K562 (cell line): ENCODE measurements at regions not wholly inside any gene's neighbourhood (a gene's known extent, or its start where the extent isn't known, plus 50 kb on each side); places are given as distances from the start of the nearest gene placed in this dataset.

Source experiments
- ATAC-seq: fragments of 200-7000 bp; cut with Tn5 transposase; 3 replicates; pipeline ENCODE4 v1.9.1; 2020; ENCODE audit warnings: moderate library complexity
- BruUV-seq: library from RNA; stranded (reverse); fragments of 400-500 nt; replicated peaks from 2 replicates; lab custom pipeline; 2021; lab: Mats Ljungman, UMichigan
- CTCF ChIA-PET: fragments of 300-600 bp; formaldehyde crosslinking; extraction: SDS; loops from one replicate; lab custom pipeline; 2021; ENCODE audit warnings: low intra/inter-chr PET ratio; lab: Yijun Ruan, JAX
- POLR2A ChIA-PET: fragments of 300-600, 350-650 bp; sonication (Branson Sonifier 250); formaldehyde crosslinking; extraction: SDS; loops from one replicate; lab custom pipeline; 2021; ENCODE audit warnings: antibody characterized with exemption, inconsistent platforms; lab: Yijun Ruan, JAX
- DNase-seq, 4 experiments: peaks; one replicate each; pipeline versions ENCODE4 v3.0.0 to v3.0.0-alpha.2; 2011 to 2018; ENCODE audit warnings: low spot score in 3 of 4, mixed read lengths in 3 of 4; ENCODE audit errors: extremely low read depth in 1 of 4
- FAIRE-seq: peaks from 2 replicates; lab custom pipeline; 2011; peaks lifted over from hg19 to GRCh38; lab: Jason Lieb, UNC
- H2AFZ ChIP-seq: 2 replicates; pipeline ENCODE4 v1.6.0; 2011; ENCODE audit warnings: low read depth, low read length, control low read depth, inconsistent platforms
- H3K27ac ChIP-seq: fragments of 200-600 bp; 3 replicates; pipeline ENCODE4 v1.8.0; 2011; ENCODE audit warnings: low read depth, mild to moderate bottlenecking, control low read depth, inconsistent platforms, low read length, moderate library complexity, mixed read lengths; ENCODE audit errors: extremely low read depth
- H3K27me3 ChIP-seq, 2 experiments: fragments of 300-600 bp in 1 of 2; 2 replicates in 1 of 2; 3 replicates in 1 of 2; pipeline versions ENCODE4 v1.6.0 to v1.8.0; 2011; ENCODE audit warnings: inconsistent platforms in 2 of 2, low read length in 2 of 2, mild to moderate bottlenecking in 1 of 2, mixed read lengths in 1 of 2, moderate library complexity in 1 of 2; ENCODE audit not compliant: control insufficient read depth in 2 of 2, insufficient read depth in 2 of 2
- H3K36me3 ChIP-seq: fragments of 300-600 bp; 3 replicates; pipeline ENCODE4 v1.8.0; 2011; ENCODE audit warnings: mild to moderate bottlenecking, low read length, inconsistent platforms; ENCODE audit not compliant: control insufficient read depth, insufficient read depth
- H3K4me1 ChIP-seq, 2 experiments: fragments of 200-600 bp in 1 of 2; replicated peaks in 1 of 2; 2 replicates in 1 of 2; 3 replicates in 1 of 2; pipeline versions ENCODE4 v1.5.1 to v1.8.0; 2011; ENCODE audit warnings: inconsistent platforms in 2 of 2, low read length in 2 of 2, mild to moderate bottlenecking in 1 of 2, mixed read lengths in 1 of 2, moderate library complexity in 1 of 2; ENCODE audit not compliant: control insufficient read depth in 2 of 2, insufficient read depth in 2 of 2
- H3K4me2 ChIP-seq: 2 replicates; pipeline ENCODE4 v1.6.1; 2011; ENCODE audit warnings: low read length, control low read depth, inconsistent platforms, mixed read lengths; ENCODE audit not compliant: insufficient read depth
- H3K4me3 ChIP-seq: fragments of 200-600 bp; sonication (generic), shearing (Covaris generic); 2 replicates; pipeline ENCODE4 v1.5.1; 2016; ENCODE audit warnings: control low read depth, inconsistent platforms
- H3K79me2 ChIP-seq: fragments of 200-600 bp; 3 replicates; pipeline ENCODE4 v1.8.0; 2011; ENCODE audit warnings: low read length, inconsistent platforms; ENCODE audit not compliant: control insufficient read depth, insufficient read depth
- H3K9ac ChIP-seq, 2 experiments: 2 replicates each; pipeline versions ENCODE4 v1.6.0 to v1.6.1; 2011; ENCODE audit warnings: low read depth in 2 of 2, low read length in 2 of 2, control low read depth in 1 of 2, inconsistent platforms in 1 of 2, mild to moderate bottlenecking in 1 of 2, mixed read lengths in 1 of 2; ENCODE audit not compliant: insufficient read depth in 1 of 2
- H3K9me1 ChIP-seq: one replicate; pipeline ENCODE4 v1.6.0; 2011; ENCODE audit warnings: inconsistent platforms, mild to moderate bottlenecking, low read length, moderate library complexity; ENCODE audit not compliant: control insufficient read depth, insufficient read depth
- H3K9me3 ChIP-seq: replicated peaks from 2 replicates; pipeline ENCODE4 v1.5.1; 2011; ENCODE audit warnings: low read depth, low read length, inconsistent platforms; ENCODE audit not compliant: control insufficient read depth, insufficient read depth
- H4K20me1 ChIP-seq: replicated peaks from 2 replicates; pipeline ENCODE4 v1.6.1; 2011; ENCODE audit warnings: low read length, inconsistent platforms, mixed read lengths; ENCODE audit not compliant: control insufficient read depth, insufficient read depth
- CEBPB ChIP-seq: fragments of 450-650 bp; IDR thresholded peaks from 2 replicates; pipeline ENCODE4 v1.6.1; 2016; ENCODE audit warnings: missing genetic modification characterization, missing compliant biosample characterization
- EP400 ChIP-seq: fragments of 450-650 bp; IDR thresholded peaks from 2 replicates; pipeline ENCODE4 v1.6.1; 2017; ENCODE audit warnings: antibody characterized with exemption, mild to moderate bottlenecking, moderate library complexity
- GABPA ChIP-seq: fragments of 200-800 bp; sonication (Bioruptor generic); conservative IDR thresholded peaks from 2 replicates; pipeline ENCODE4 v1.6.1; 2016; ENCODE audit warnings: low read depth, missing genetic modification characterization, missing compliant biosample characterization
- JUNB ChIP-seq: fragments of 450-650 bp; formaldehyde crosslinking; conservative IDR thresholded peaks from 2 replicates; pipeline ENCODE4 v1.4.0; 2020; ENCODE audit warnings: mild to moderate bottlenecking
- MTA3 ChIP-seq: fragments of 450-650 bp; formaldehyde crosslinking; IDR thresholded peaks from 2 replicates; pipeline ENCODE4 v1.6.1; 2017; ENCODE audit warnings: mild to moderate bottlenecking, borderline replicate concordance
- SRSF1 ChIP-seq: fragments of 200-400 bp; formaldehyde crosslinking; IDR thresholded peaks from 2 replicates; pipeline ENCODE4 v1.6.1; 2017; ENCODE audit warnings: mild to moderate bottlenecking, low read depth, low read length, moderate library complexity
- WGBS: fragments of 100-300 bp; shearing (Covaris generic); methylation state at CpG from one replicate; pipeline ENCODE4 v1.1.6; 2016; ENCODE audit warnings: low coverage, mixed read lengths; ENCODE audit not compliant: insufficient coverage; ENCODE audit errors: missing lambda C conversion rate; 5-methylcytosine and 5-hydroxymethylcytosine counted together
- in situ Hi-C: fragments of 300-500 bp; cut with MboI; formaldehyde crosslinking; loops from 4 replicates; pipeline ENCODE4 v1.15.0; 2018; ENCODE audit warnings: inconsistent platforms, mixed read lengths
- intact Hi-C: fragments of 100-400 bp; cut with micrococcal nuclease; formaldehyde crosslinking; loops from 2 replicates; pipeline ENCODE4 v1.14.2; 2022
- TF ChIP-seq, protein P1 (sequence below): fragments of 250-450 bp; sonication (Bioruptor Pico); IDR thresholded peaks from 2 replicates; pipeline ENCODE4 v1.4.0; 2020
- TF ChIP-seq, protein P2 (sequence below): IDR thresholded peaks from 3 replicates; pipeline ENCODE4 v1.6.1; 2011; ENCODE audit warnings: borderline replicate concordance, mild to moderate bottlenecking, moderate library complexity; ENCODE audit not compliant: insufficient read length; ENCODE audit errors: extremely low read depth

GRCh38 chr14:87652278-87652677, 340.7 kb downstream of the GALC start:
- Histone ChIP-seq H3K9ac (no peak overlapping the region), H3K4me2 (no peak overlapping the region), H3K36me3 (no peaks in the 10 kb centered on the region), H3K4me3 (no peak overlapping the region), H3K79me2 (no peaks in the 10 kb centered on the region), H3K27me3 (no peaks in the 10 kb centered on the region), H3K9me3 (no peaks in the 10 kb centered on the region), H3K9me1 (no peaks in the 10 kb centered on the region), H3K4me1 (no peaks in the 10 kb centered on the region), H2AFZ (no peak overlapping the region), H3K27ac (no peak overlapping the region), H4K20me1 (no peaks in the 10 kb centered on the region)
- ChIA-PET CTCF (no interaction called here), POLR2A (no interaction called here)
- ATAC-seq (no peak), FAIRE-seq (no peak), DNase-seq (no peak)
- BruUV-seq, result no TSS peak
- no peak for TF ChIP-seq CEBPB
- TF ChIP-seq JUNB (CRISPR knock-in tag), result no peak
- TF ChIP-seq SRSF1, result no peak
- TF ChIP-seq GABPA (tag), result no peak
- TF ChIP-seq, protein P1, sequence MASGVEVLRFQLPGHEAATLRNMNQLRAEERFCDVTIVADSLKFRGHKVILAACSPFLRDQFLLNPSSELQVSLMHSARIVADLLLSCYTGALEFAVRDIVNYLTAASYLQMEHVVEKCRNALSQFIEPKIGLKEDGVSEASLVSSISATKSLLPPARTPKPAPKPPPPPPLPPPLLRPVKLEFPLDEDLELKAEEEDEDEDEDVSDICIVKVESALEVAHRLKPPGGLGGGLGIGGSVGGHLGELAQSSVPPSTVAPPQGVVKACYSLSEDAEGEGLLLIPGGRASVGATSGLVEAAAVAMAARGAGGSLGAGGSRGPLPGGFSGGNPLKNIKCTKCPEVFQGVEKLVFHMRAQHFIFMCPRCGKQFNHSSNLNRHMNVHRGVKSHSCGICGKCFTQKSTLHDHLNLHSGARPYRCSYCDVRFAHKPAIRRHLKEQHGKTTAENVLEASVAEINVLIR (CRISPR knock-in tag), result no peak
- WGBS, result 4% methylated on average over 2 of the region's 2 CpGs
- in situ Hi-C loops, result no loop called here
- intact Hi-C loops, result no loop called here

DNA sequence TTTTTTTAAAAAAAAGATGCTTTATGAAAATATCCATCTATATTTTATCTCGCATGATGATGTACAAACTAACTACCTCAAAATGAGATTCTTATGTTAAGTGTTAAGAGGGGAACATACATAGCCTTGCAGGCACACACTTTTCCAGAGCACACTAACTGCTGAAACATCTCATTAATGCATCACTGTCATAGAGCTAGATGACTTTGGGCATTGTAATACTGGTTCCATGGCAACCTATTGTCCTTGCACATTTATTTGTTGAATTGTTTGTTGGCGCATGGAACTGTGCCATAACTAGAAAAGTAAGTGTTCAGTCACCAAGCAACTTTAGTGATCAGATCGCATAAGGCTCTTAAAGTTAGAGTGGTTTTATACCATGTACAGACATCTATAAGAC, 348.3 kb downstream of the GALC start:
- POLR2A ChIA-PET, result no interaction called here
- WGBS, result 3% methylated on average over 3 of the region's 3 CpGs
- FAIRE-seq (no peak), DNase-seq (no peak), ATAC-seq (no peak)
- TF ChIP-seq, protein P2, sequence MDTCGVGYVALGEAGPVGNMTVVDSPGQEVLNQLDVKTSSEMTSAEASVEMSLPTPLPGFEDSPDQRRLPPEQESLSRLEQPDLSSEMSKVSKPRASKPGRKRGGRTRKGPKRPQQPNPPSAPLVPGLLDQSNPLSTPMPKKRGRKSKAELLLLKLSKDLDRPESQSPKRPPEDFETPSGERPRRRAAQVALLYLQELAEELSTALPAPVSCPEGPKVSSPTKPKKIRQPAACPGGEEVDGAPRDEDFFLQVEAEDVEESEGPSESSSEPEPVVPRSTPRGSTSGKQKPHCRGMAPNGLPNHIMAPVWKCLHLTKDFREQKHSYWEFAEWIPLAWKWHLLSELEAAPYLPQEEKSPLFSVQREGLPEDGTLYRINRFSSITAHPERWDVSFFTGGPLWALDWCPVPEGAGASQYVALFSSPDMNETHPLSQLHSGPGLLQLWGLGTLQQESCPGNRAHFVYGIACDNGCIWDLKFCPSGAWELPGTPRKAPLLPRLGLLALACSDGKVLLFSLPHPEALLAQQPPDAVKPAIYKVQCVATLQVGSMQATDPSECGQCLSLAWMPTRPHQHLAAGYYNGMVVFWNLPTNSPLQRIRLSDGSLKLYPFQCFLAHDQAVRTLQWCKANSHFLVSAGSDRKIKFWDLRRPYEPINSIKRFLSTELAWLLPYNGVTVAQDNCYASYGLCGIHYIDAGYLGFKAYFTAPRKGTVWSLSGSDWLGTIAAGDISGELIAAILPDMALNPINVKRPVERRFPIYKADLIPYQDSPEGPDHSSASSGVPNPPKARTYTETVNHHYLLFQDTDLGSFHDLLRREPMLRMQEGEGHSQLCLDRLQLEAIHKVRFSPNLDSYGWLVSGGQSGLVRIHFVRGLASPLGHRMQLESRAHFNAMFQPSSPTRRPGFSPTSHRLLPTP, result no peak
- no peak for TF ChIP-seq MTA3
- TF ChIP-seq EP400, result no peak
- Histone ChIP-seq H3K27ac (no peak overlapping the region), H3K36me3 (no peaks in the 10 kb centered on the region), H3K9ac (no peak overlapping the region), H3K9me1 (no peaks in the 10 kb centered on the region), H3K4me3 (no peak overlapping the region), H3K4me1 (no peaks in the 10 kb centered on the region), H3K27me3 (no peaks in the 10 kb centered on the region), H3K9me3 (no peaks in the 10 kb centered on the region), H4K20me1 (no peaks in the 10 kb centered on the region), H2AFZ (no peak overlapping the region), H3K79me2 (no peaks in the 10 kb centered on the region), H3K4me2 (no peak overlapping the region)
- BruUV-seq, result no TSS peak
- in situ Hi-C loops (no loop called here), intact Hi-C loops (no loop called here)
- CTCF ChIA-PET, result no interaction called here
